Brain microvascular endothelial cell (primary cell): ENCODE measurements at regions not wholly inside any gene's neighbourhood (a gene's known extent, or its start where the extent isn't known, plus 50 kb on each side); places are given as distances from the start of the nearest gene placed in this dataset.

Experiments
- DNase-seq: peaks from one replicate; pipeline ENCODE4 v3.0.0-alpha.2; 2020
- H3K27ac ChIP-seq: fragments of 250-450 bp; sonication (Bioruptor Pico); 2 replicates; pipeline ENCODE4 v1.5.1; 2020; ENCODE audit warnings: mild to moderate bottlenecking, moderate library complexity
- H3K27me3 ChIP-seq: fragments of 250-450 bp; sonication (Bioruptor Pico); replicated peaks from 2 replicates; pipeline ENCODE4 v1.5.1; 2020; ENCODE audit warnings: mild to moderate bottlenecking
- H3K36me3 ChIP-seq: fragments of 250-450 bp; sonication (Bioruptor Pico); replicated peaks from 2 replicates; pipeline ENCODE4 v1.5.1; 2020; ENCODE audit warnings: mild to moderate bottlenecking
- H3K4me3 ChIP-seq: 2 replicates; pipeline ENCODE4 v1.5.1; 2011; ENCODE audit warnings: low read depth, mild to moderate bottlenecking, control low read depth, low read length, moderate library complexity
- CTCF ChIP-seq: IDR thresholded peaks from 2 replicates; pipeline ENCODE4 v1.5.1; 2011; ENCODE audit warnings: low read depth, mild to moderate bottlenecking, moderate library complexity, low read length, control low read depth, inconsistent platforms; ENCODE audit errors: missing control alignments
- in situ Hi-C: cut with HindIII; loops from 2 replicates; pipeline ENCODE4 v1.10.0; 2017; ENCODE audit warnings: low sequenced_read_pairs, low pct_ligation_motif_present

- no peak for DNase-seq
- no peaks in the 10 kb centered on the region for H3K27me3 ChIP-seq
- in situ Hi-C loops, result no loop called here
- H3K36me3 ChIP-seq, result no peaks in the 10 kb centered on the region
- TF ChIP-seq CTCF, result no peak
- no peak overlapping the region for H3K27ac ChIP-seq
- H3K4me3 ChIP-seq, result no peak overlapping the region
Observed at GRCh38 chr4:177511611-177512010, 69.4 kb upstream of the AGA start.

- in situ Hi-C loops, result no loop called here
- no peak for TF ChIP-seq CTCF
- H3K27ac ChIP-seq, result no peak overlapping the region
Observed at GRCh38 chr4:177512646-177513045, 70.4 kb upstream of the AGA start.

GRCh38 chr4:177517862-177518261, 75.6 kb upstream of the AGA start:
- H3K27me3 ChIP-seq, result no peaks in the 10 kb centered on the region
- no peak for TF ChIP-seq CTCF
- in situ Hi-C loops, result no loop called here

More at GRCh38 chr4:177512646-177513045, 70.4 kb upstream of the AGA start:
- no peak for DNase-seq
- no peaks in the 10 kb centered on the region for H3K27me3 ChIP-seq
- no peak overlapping the region for H3K4me3 ChIP-seq
- no peaks in the 10 kb centered on the region for H3K36me3 ChIP-seq

GRCh38 chr4:177519481-177520260, 77.4 kb upstream of the AGA start:
- Histone ChIP-seq H3K27me3 (no peaks in the 10 kb centered on the region), H3K4me3 (no peak overlapping the region), H3K27ac (no peak overlapping the region), H3K36me3 (no peaks in the 10 kb centered on the region)
- TF ChIP-seq CTCF, result no peak
- in situ Hi-C loops, result no loop called here
- DNase-seq, result no peak

More at GRCh38 chr4:177517862-177518261, 75.6 kb upstream of the AGA start:
- H3K36me3 ChIP-seq, result no peaks in the 10 kb centered on the region
- no peak for DNase-seq
- H3K4me3 ChIP-seq, result no peak overlapping the region
- H3K27ac ChIP-seq, result no peak overlapping the region

GRCh38 chr4:177528620-177529019, 86.4 kb upstream of the AGA start:
- no peak for TF ChIP-seq CTCF
- H3K36me3 ChIP-seq, result no peaks in the 10 kb centered on the region
- in situ Hi-C loops, result no loop called here
- no peak for DNase-seq
- H3K27ac ChIP-seq, result no peak overlapping the region
- H3K27me3 ChIP-seq, result no peaks in the 10 kb centered on the region
- no peak overlapping the region for H3K4me3 ChIP-seq

GRCh38 chr4:177530561-177530960, 88.3 kb upstream of the AGA start:
- Histone ChIP-seq H3K4me3 (no peak overlapping the region), H3K27me3 (no peaks in the 10 kb centered on the region), H3K36me3 (no peaks in the 10 kb centered on the region), H3K27ac (no peak overlapping the region)
- in situ Hi-C loops, result no loop called here
- no peak for TF ChIP-seq CTCF
- no peak for DNase-seq
